GM18907 (cell line): ENCODE measurements at regions not wholly inside any gene's neighbourhood (a gene's known extent, or its start where the extent isn't known, plus 50 kb on each side); places are given as distances from the start of the nearest gene placed in this dataset.

Experiments
- ATAC-seq: cut with Tn5 transposase; IDR thresholded peaks from one replicate; pipeline ENCODE4 v1.9.1; 2021; ENCODE audit warnings: mild to moderate bottlenecking, moderate library complexity; ENCODE audit not compliant: unreplicated experiment

- no peak for ATAC-seq
Observed at GRCh38 chr3:27593173-27593572, 109.0 kb upstream of the SLC4A7 start.

GRCh38 chr3:27591312-27592210, 107.4 kb upstream of the SLC4A7 start:
- peak; percentile 59 for ATAC-seq

DNA sequence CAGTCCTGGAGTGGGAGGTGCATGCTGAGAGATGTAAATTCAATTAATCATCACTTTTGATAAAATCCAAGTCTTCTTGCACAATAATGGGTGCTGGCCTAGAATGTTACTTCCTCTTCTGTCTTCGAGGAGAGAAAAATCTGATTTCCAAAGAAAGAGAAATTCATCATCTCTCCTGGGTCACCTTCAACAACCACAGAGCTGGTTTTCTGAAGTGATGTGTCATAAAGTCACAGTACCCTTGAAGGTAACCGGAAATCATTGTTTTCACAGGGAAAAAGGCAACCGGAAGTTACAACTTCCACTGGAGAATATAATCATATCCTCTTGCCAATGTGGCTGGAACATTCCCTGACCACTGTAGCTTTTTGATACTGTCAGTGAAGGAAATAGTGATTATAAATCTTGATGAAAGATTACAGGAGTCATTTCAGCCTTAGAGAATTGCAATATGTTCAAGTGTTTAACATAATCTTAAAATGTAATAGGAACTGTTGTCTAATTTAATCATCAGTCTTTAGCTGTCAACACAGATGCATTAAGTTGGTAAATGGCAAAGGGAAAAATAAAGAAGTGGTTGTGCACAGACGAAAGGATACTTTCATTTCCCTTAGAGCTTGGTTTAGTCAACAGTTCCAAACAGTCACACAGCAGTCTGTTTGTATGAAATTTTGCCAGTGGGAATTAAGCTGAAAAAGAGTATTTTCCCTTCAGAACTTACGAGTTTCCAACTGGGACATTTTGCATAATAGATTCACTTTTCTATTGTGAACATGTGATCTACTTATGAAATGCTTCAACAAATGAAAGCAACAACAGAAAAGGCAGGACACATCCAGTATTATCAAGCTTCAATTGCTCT, 106.5 kb upstream of the SLC4A7 start:
- ATAC-seq, result peak; percentile 42

GRCh38 chr3:27589795-27590194, 105.6 kb upstream of the SLC4A7 start:
- ATAC-seq, result no peak

GRCh38 chr3:27585429-27585828, 101.2 kb upstream of the SLC4A7 start:
- ATAC-seq, result no peak

- no peak for ATAC-seq
Observed at GRCh38 chr3:27584874-27585273, 100.7 kb upstream of the SLC4A7 start.

GRCh38 chr3:27581852-27582251, 97.7 kb upstream of the SLC4A7 start:
- ATAC-seq, result no peak

DNA sequence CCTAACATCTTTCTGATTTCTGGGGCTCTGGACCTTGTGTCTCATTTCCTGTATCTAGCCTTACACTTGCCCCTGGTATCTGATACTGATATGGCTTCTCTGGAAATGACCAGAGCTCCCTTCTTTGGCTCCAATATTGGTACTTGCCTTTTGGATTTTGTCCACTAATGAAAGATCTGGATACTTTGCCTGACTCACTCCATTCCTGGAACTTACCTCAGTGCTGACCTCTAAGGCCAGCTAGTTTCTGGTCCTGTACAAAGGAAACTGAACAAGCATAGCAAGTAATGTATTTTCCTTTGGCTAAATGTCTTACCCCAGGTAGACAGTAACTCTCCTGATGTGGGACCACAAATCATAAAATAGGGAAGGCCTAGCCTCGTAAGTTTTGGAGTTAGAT, 93.8 kb upstream of the SLC4A7 start:
- ATAC-seq, result no peak

DNA sequence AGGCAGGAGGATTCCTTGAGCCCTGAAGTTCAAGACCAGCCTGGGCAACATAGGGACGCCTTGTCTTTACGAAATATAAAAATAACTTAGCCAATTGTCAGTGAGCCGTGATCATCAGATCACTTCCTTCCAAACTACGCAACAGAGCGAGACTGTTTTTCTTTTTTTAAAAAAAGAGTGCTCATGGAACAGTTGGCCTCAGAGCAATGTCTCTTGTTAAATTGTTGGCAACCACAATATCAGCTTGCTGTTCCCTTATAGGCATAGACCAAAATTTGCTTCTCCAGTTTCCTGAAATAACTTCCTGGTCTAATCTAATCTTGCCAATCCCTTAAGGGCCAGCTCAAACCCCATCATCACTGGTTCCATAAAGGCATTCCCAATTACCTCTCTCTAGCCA, 93.3 kb upstream of the SLC4A7 start:
- ATAC-seq, result no peak

- no peak for ATAC-seq
Observed at GRCh38 chr3:27576171-27576570, 92.0 kb upstream of the SLC4A7 start.

DNA sequence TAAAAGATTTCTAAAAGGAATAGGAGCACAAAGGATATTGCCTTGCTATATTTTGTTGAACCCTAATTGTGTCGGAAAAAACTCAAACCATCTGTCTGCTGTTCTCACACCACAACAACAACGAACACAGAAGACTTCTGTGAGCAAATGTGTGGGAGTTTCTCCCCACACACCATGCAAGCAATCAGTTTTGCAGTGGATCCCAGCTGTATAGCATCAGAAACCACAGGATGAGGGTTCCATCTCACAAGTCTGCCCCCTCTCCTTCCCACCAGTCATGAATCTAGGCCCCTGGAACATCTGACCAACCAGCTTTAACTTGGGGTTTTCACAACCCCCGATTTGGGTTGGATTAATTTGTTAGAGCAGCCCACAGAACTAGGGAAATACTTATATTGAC, 91.3 kb upstream of the SLC4A7 start:
- no peak for ATAC-seq

DNA sequence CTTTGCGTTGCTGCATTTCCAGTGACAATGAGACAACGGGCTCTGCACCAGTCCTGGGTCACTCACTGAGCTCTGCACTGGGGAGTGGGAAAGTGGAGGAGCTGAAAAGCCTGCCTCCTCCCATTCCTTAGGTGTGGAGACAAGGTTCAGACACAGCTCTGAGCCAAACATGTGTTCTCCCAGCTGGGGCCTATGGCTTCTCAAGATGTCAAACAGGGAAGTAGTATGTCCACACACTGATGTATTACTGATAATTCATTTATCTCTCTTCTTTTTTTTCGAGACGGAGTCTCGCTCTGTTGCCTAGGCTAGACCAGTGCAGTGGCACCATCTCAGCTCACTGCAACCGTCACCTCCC, 90.2 kb upstream of the SLC4A7 start:
- no peak for ATAC-seq

DNA sequence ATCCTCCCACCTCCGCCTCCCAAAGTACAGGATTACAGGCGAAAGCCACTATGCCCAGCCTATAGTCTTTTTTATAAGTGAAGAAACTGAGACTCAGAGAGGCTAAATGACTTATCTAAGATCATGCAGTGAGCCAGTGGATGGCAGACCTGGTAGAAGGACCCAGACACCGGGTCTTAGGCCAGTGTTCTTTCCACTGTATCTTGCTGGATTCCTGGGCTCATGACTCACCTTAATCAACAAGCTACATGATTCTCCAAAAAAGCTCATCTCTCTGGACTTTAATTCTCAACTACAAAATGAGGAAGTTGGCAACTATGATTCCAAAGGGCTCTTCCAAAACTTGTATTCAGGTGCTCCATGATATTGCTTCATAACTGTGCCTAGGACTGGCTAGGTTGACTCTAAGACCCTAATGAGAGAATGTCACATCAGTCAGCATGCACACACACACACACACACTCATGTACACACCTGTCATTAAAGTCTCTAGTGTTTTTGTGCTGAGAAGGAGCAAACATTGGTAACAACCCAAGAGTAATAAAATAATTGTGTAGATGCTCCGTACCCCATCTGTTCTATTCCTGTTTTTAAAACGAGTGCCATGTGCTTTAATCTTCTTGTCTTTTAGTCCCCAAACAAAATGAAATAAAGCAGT, 89.7 kb upstream of the SLC4A7 start:
- ATAC-seq, result no peak

- ATAC-seq, result no peak
Observed at GRCh38 chr3:27573138-27573537, 89.0 kb upstream of the SLC4A7 start.

DNA sequence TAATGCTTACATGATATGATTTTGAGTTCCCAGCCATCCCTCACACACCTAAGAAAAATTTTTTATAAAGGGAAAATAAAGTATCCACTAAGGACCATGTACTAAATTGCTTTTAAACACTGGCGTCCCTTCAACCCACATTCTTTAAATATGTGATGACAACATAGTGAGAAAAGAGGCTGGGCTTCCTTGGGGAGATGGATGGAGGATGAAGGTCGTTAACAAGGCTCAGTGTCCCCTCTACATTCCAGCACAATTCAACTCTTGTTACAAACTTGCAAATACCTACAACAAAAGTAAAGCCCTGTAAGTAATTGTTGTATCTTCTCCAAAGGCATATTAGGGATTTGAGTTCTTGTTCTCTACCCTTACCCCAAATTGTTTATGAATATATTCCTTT, 87.2 kb upstream of the SLC4A7 start:
- no peak for ATAC-seq

- no peak for ATAC-seq
Observed at GRCh38 chr3:27570421-27571106, 86.4 kb upstream of the SLC4A7 start.

DNA sequence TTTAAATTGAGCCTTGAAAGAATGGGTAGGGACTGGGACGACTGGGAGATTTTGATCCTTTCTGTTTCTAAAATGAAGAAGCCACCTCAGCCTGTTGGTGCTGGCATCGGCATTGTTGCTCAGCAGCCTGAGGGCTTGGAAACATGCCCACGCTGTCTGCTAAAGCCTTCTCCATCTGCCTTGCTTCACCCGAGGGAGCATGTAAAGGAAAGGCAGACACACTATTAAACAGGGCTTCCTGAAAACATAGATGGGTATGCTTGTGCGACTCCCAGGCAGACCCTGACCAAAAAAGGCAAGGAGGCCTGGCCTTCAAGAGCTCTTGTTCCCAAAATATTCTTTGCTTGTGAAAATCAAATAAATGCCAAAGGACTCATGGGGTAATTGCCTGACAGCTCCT, 84.2 kb upstream of the SLC4A7 start:
- no peak for ATAC-seq

DNA sequence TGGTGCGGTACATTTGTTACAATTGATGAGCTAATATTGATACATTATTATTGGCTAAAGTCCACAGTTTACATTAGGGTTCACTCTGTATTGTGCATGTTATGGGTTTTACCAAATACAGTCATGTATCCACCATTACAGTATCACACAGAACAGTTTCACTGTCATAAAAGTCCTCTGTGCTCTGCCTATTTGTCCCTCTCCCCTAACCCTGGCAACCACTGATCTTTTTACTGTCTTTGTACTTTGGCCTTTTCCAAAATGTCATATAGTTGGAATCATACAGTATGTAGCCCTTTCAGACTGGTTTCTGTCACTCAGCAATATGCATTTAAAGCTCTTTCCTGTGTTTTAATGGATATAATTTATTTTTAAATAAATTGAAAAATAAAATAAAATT, 83.1 kb upstream of the SLC4A7 start:
- no peak for ATAC-seq

GRCh38 chr3:27565201-27565852, 81.1 kb upstream of the SLC4A7 start:
- no peak for ATAC-seq

GRCh38 chr3:27561576-27561975, 77.4 kb upstream of the SLC4A7 start:
- ATAC-seq, result no peak
